H1 (cell line): ENCODE measurements at regions not wholly inside any gene's neighbourhood (a gene's known extent, or its start where the extent isn't known, plus 50 kb on each side); places are given as distances from the start of the nearest gene placed in this dataset.

Experiments
- BCL11A ChIP-seq, 2 experiments: IDR thresholded peaks; one replicate each; pipeline ENCODE4 v1.6.1; 2011; ENCODE audit warnings: low read depth in 2 of 2, low read length in 2 of 2, mild to moderate bottlenecking in 2 of 2
- GABPA ChIP-seq: IDR thresholded peaks from 2 replicates; pipeline ENCODE4 v1.6.1; 2011; ENCODE audit warnings: mild to moderate bottlenecking, low read length, moderate library complexity, borderline replicate concordance; ENCODE audit not compliant: insufficient read depth
- JUN ChIP-seq: IDR thresholded peaks from 2 replicates; pipeline ENCODE4 v1.6.1; 2011; ENCODE audit warnings: low read depth, mild to moderate bottlenecking, improper control_type of control experiment, low read length
- KDM1A ChIP-seq: fragments of 200-600, 300-600 bp; sonication (generic); IDR thresholded peaks from 2 replicates; pipeline ENCODE4 v1.7.1; 2016; ENCODE audit warnings: mild to moderate bottlenecking, low read length, borderline replicate concordance
- POLR2A ChIP-seq, 2 experiments: IDR thresholded peaks; 1 replicate in 1 of 2; 2 replicates in 1 of 2; pipeline ENCODE4 v1.6.1; 2011; ENCODE audit warnings: low read depth in 2 of 2, low read length in 2 of 2, mild to moderate bottlenecking in 2 of 2; ENCODE audit errors: control extremely low read depth in 1 of 2
- POLR2AphosphoS5 ChIP-seq: IDR thresholded peaks from 2 replicates; pipeline ENCODE4 v1.6.1; 2011; ENCODE audit warnings: low read depth, low read length
- TAF7 ChIP-seq: optimal IDR thresholded peaks from 2 replicates; pipeline ENCODE3; 2011; ENCODE audit warnings: low read depth, mild to moderate bottlenecking, inconsistent platforms, low read length, moderate library complexity, borderline replicate concordance
- TEAD4 ChIP-seq: IDR thresholded peaks from 2 replicates; pipeline ENCODE4 v1.6.1; 2012; ENCODE audit warnings: low read depth, low read length, inconsistent platforms, mixed read lengths
- YY1 ChIP-seq: IDR thresholded peaks from 2 replicates; pipeline ENCODE4 v1.6.1; 2011; ENCODE audit warnings: low read depth, mild to moderate bottlenecking, low read length
- TF ChIP-seq, protein P1 (sequence below): fragments of 300-600 bp; sonication (generic); IDR thresholded peaks from 2 replicates; pipeline ENCODE4 v1.7.1; 2012; ENCODE audit warnings: low read length, moderate library complexity, mild to moderate bottlenecking, inconsistent platforms; ENCODE audit not compliant: insufficient replicate concordance
- TF ChIP-seq, protein P2 (sequence below): IDR thresholded peaks from 2 replicates; pipeline ENCODE4 v1.6.1; 2012; ENCODE audit warnings: inconsistent platforms

DNA sequence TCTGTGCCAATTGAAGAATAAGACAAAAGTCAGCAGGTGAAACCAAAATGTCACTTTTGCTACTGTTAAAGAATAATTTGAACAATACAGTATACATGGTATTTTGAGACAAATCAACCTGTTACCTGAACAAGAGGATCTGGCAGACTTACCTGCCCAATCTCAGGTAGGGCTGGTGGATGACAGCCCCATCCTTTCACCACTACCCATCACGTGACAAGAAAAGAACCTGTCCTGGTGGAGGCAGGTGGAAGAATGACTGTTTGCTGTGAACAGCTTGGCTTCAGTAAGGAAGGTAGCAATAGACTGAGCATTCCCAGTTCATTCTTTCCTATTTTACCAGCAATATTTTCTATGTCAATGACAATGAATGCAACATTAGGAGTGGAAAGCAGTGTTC is 349.6 kb downstream of the GPATCH2 start (continued):
- TF ChIP-seq, protein P1, sequence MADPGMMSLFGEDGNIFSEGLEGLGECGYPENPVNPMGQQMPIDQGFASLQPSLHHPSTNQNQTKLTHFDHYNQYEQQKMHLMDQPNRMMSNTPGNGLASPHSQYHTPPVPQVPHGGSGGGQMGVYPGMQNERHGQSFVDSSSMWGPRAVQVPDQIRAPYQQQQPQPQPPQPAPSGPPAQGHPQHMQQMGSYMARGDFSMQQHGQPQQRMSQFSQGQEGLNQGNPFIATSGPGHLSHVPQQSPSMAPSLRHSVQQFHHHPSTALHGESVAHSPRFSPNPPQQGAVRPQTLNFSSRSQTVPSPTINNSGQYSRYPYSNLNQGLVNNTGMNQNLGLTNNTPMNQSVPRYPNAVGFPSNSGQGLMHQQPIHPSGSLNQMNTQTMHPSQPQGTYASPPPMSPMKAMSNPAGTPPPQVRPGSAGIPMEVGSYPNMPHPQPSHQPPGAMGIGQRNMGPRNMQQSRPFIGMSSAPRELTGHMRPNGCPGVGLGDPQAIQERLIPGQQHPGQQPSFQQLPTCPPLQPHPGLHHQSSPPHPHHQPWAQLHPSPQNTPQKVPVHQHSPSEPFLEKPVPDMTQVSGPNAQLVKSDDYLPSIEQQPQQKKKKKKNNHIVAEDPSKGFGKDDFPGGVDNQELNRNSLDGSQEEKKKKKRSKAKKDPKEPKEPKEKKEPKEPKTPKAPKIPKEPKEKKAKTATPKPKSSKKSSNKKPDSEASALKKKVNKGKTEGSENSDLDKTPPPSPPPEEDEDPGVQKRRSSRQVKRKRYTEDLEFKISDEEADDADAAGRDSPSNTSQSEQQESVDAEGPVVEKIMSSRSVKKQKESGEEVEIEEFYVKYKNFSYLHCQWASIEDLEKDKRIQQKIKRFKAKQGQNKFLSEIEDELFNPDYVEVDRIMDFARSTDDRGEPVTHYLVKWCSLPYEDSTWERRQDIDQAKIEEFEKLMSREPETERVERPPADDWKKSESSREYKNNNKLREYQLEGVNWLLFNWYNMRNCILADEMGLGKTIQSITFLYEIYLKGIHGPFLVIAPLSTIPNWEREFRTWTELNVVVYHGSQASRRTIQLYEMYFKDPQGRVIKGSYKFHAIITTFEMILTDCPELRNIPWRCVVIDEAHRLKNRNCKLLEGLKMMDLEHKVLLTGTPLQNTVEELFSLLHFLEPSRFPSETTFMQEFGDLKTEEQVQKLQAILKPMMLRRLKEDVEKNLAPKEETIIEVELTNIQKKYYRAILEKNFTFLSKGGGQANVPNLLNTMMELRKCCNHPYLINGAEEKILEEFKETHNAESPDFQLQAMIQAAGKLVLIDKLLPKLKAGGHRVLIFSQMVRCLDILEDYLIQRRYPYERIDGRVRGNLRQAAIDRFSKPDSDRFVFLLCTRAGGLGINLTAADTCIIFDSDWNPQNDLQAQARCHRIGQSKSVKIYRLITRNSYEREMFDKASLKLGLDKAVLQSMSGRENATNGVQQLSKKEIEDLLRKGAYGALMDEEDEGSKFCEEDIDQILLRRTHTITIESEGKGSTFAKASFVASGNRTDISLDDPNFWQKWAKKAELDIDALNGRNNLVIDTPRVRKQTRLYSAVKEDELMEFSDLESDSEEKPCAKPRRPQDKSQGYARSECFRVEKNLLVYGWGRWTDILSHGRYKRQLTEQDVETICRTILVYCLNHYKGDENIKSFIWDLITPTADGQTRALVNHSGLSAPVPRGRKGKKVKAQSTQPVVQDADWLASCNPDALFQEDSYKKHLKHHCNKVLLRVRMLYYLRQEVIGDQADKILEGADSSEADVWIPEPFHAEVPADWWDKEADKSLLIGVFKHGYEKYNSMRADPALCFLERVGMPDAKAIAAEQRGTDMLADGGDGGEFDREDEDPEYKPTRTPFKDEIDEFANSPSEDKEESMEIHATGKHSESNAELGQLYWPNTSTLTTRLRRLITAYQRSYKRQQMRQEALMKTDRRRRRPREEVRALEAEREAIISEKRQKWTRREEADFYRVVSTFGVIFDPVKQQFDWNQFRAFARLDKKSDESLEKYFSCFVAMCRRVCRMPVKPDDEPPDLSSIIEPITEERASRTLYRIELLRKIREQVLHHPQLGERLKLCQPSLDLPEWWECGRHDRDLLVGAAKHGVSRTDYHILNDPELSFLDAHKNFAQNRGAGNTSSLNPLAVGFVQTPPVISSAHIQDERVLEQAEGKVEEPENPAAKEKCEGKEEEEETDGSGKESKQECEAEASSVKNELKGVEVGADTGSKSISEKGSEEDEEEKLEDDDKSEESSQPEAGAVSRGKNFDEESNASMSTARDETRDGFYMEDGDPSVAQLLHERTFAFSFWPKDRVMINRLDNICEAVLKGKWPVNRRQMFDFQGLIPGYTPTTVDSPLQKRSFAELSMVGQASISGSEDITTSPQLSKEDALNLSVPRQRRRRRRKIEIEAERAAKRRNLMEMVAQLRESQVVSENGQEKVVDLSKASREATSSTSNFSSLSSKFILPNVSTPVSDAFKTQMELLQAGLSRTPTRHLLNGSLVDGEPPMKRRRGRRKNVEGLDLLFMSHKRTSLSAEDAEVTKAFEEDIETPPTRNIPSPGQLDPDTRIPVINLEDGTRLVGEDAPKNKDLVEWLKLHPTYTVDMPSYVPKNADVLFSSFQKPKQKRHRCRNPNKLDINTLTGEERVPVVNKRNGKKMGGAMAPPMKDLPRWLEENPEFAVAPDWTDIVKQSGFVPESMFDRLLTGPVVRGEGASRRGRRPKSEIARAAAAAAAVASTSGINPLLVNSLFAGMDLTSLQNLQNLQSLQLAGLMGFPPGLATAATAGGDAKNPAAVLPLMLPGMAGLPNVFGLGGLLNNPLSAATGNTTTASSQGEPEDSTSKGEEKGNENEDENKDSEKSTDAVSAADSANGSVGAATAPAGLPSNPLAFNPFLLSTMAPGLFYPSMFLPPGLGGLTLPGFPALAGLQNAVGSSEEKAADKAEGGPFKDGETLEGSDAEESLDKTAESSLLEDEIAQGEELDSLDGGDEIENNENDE = no peak
- no peak for TF ChIP-seq JUN
- TF ChIP-seq YY1 = no peak
- TF ChIP-seq KDM1A = no peak
- TF ChIP-seq TEAD4 = no peak
- TF ChIP-seq GABPA = no peak
- no peak for TF ChIP-seq BCL11A (IDR thresholded peaks at IDR 0.05; ENCODE audit: low read depth in 2 of 2, low read length in 2 of 2)
- no peak for TF ChIP-seq TAF7
- TF ChIP-seq, protein P2, sequence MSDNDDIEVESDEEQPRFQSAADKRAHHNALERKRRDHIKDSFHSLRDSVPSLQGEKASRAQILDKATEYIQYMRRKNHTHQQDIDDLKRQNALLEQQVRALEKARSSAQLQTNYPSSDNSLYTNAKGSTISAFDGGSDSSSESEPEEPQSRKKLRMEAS = no peak
- TF ChIP-seq POLR2A (IDR thresholded peaks at IDR 0.05; ENCODE audit: control extremely low read depth in 1 of 2, low read depth in 2 of 2, low read length in 2 of 2) = no peak
- TF ChIP-seq POLR2AphosphoS5 = no peak
